ENCODE measurements at regions not wholly inside any gene's neighbourhood (a gene's known extent, or its start where the extent isn't known, plus 50 kb on each side); places are given as distances from the start of the nearest gene placed in this dataset.

DNA sequence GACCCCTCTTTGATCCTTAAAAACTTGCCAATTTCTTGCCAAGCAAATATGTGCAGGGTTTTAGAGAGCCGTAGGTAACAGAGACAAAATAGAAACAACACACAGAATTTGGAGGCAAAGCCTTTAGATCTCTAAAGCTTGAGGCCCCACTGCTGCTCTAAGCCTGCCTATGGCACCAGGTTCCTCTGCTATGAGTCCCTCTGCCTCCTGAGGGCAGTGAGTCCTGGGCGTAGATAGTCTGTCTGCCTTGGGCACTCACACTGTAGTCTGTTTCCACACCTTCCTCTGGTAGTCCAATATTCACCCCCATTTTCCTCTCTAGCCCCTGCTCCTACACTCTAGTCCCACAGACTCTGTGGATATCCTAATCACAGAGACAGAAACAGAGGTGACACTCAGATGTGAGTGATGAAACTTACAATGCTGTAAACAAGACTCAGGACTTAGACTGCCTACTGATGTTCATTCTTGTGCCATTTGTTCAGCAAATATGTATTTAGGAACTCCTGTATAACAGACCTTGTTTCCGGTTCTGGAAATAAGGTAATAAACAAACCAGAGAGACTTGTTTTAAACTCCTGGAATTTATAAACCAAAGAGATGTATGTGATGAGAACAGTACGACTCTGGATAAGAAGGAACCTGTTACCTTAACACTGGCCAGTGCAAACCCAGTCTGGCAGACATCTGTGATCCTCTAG lies 153.3 kb upstream of the PRSS1 start:
- TF ChIP-seq SUZ12 (IDR thresholded peaks at IDR 0.05; ENCODE audit: extremely low read depth, insufficient read depth, insufficient read length) = no peak
- TF ChIP-seq YY1 (IDR thresholded peaks at IDR 0.05; ENCODE audit: insufficient read depth, insufficient read length) = no peak
